HG02610 (cell line): ENCODE measurements at regions not wholly inside any gene's neighbourhood (a gene's known extent, or its start where the extent isn't known, plus 50 kb on each side); places are given as distances from the start of the nearest gene placed in this dataset.

Source experiments
- ATAC-seq: cut with Tn5 transposase; IDR thresholded peaks from one replicate; pipeline ENCODE4 v1.9.1; 2021; ENCODE audit warnings: mild to moderate bottlenecking, moderate library complexity; ENCODE audit not compliant: unreplicated experiment

DNA sequence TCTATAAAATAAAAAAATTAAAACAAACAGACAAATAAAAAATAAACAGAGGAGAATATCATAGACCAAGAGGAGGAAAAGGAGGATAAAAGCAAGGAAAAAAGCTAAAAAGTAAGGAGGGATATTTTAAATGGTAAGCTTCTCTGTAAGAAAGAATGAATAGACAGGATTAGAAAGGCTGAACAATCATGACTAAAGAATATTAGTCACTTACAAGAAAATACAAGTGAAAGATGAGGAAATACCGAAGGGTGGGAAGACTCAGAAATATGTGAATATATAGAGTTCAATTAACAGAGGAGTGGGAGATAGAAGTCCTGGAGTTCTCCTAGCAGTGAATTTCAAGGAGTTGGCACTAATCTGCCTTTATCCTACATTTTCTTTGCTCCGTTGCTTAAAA is 162.6 kb downstream of the RTL3 start:
- no peak for ATAC-seq

DNA sequence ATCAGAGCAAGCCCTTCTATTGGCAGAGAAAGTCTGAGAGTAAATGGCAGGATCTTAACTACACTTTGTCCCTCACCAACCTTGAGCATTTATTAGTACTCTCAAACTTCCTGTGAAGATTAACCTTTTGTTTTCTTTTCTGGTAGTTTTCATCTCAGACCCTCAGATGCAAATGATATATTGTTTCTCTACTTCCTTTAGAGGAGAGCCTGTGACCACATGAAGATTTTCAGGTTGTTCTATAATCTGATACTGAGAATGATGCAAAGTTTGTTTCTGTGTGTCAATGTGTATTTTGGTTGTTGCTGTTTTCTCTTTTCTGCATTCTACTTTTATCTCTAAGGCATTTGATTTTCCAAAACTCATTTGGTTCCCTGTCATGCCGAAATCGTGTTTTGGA is 165.8 kb upstream of the CYSLTR1 start:
- ATAC-seq: peak; percentile 62

DNA sequence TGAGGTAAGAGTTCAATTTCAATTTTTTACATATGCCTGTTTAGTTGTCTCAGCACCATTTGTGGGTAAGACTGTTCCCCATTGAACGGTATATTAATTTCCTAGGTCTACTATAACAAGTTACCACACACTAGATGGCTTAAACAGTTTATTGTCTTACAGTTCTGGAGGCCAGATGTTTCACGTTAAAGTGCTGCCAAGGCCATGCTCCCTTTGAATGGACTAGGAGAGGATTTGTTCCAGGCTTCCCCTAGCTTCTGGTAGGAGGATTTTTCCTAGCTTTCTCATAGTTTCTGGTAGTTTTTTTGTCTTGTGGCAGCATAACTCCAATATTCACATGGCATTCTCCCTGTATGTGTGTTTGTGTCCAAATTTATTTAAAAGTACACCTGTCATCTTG is 149.3 kb upstream of the CYSLTR1 start:
- ATAC-seq: no peak

DNA sequence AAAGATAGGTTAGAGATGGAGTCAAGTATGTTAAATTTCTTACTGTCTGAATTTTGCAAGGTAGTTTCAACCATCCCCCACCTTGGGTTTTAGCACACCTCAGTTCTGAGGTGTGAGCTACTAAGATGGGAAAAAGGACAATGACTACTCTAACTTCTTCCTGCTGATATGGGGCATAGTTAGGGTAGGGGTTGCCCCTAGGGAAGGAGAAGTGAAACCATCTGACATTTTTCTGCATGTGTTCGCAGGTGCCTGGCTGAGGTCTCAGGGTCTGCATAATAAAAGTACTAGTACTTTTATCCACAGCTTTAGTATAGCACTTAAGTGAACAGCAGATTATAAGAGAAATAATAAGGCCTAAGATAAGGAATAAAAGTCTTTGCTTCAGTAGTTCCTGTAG is 129.5 kb upstream of the CYSLTR1 start:
- ATAC-seq: no peak

- ATAC-seq: no peak
Observed at GRCh38 chrX:78455901-78456300, 128.5 kb upstream of the CYSLTR1 start.

DNA sequence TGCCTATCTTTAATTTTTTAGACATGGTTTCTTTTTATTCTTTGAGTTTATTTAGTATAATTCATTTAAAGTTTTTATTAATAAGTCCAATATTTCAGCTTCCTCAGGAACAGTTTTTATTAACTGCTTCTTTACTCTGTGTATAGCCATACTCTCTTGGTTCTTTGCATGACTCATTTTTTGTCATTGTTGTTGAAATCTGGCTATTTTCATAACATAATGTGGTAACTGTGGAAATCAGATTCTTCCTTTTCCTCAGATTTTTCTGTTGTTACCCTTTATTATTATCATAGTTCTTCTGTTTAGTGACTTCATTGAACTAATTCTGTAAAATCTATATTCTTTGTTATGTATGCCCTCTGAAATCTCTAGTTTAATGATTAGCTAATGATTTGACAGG is 124.9 kb upstream of the CYSLTR1 start:
- ATAC-seq: no peak

DNA sequence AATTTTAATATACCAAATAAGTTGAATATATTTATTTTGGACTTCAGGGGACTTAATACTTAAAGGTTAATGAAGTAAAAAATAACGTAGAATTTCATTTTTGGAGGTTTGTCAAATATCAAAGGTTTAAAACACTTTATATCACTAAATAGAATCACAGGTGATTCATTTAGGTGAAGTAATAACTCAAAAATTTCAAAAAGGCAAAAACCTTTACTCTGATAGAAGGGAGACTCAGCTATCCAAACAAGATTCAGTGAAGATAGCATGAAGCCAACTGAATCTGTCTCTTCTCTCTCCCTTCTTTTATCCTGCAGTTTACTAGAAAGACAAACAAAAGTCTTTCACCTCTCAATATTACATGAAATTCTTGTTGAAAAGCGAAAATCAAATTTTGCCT is 110.2 kb upstream of the CYSLTR1 start:
- no peak for ATAC-seq

DNA sequence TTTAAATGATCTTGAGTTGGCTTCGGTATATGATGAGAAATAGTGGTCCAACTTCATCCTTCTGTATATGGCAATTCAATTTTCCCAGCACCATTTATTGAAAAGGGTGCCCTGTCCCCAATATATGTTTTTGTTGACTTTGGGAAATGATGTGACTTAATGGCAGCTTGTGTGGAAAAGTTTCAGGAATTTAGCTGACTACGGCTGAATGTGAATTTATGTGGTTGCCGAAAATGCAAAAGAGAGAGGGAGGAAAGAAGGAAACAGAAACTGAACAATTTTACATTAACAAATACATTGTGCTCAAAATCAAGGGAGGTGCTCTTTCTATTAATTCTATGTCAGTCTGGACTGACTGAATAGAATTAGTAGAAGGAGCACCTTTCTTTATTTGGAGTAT is 101.8 kb upstream of the CYSLTR1 start:
- no peak for ATAC-seq

DNA sequence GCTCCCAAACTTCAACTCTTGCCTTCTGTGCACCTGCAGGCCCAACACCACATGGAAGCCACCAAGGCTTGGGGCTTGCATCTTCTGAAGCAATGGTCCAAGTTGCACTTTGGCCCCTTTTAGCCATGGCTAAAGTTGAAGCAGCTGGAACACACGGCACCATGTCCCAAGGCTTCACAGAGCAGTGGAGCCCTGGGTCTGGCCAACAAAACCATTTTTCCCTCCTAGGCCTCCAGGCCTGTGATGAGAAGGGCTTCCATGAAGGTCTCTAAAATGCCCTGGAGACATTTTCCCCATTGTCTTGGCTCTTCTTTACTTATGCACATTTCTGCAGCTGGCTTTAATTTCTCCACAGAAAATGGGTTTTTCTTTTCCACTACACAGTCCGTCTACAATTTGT is 61.3 kb upstream of the CYSLTR1 start:
- no peak for ATAC-seq

DNA sequence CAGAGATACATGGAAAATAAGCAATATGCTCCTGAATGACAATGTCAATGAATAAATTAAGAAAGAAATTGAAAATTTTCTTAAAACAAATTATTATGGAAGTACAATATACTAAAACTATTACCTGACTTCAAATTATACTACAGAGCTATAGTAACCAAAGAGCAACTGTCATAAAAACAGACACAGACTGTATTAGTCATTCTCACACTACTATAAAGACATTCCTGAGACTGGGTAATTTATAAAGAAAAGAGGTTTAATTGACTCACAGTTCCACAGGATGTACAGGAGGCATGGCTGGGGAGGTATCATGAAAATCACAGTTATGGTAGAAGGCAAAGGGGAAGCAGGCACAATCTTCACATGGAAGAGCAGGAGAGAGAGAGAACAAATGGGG is 60.0 kb upstream of the CYSLTR1 start:
- no peak for ATAC-seq

- no peak for ATAC-seq
Observed at GRCh38 chrX:78384486-78384885, 57.1 kb upstream of the CYSLTR1 start.

GRCh38 chrX:78383594-78383993 is 56.2 kb upstream of the CYSLTR1 start:
- ATAC-seq: no peak

DNA sequence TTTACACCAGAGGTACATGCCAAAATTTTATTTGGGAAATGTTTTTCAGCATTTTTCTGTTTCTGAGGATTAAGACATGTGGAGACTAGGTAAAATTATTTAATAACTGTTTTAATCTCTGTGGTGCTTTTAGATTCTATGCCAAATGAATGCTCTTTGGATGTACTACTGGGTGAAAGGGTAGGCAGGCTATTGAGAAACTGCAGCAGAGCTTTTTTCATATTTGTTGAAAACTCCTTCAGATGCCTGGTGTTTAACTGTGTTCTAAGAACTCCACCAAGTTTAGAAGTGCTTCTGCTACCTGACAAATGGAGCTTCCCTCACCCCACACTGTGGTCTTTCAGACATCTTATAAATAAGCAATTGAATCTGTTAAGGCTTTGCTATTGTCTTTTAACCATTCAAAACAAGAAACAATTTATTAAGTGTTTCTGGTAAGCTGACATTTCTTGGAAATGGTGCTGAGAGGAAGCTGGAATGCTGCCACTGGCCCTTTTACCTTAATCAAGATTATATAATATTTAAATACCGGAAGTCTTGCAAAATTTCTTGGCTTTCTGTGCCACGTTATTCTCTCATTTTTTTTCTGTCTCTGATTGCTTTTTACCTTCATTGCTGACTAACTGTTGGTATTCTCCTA is 51.2 kb upstream of the CYSLTR1 start:
- ATAC-seq: no peak
